Heart right ventricle (tissue), 16 donors: ENCODE measurements at regions not wholly inside any gene's neighbourhood (a gene's known extent, or its start where the extent isn't known, plus 50 kb on each side); places are given as distances from the start of the nearest gene placed in this dataset.

Source experiments
- ATAC-seq, 8 donors: fragments of 200-7000 bp; cut with Tn5 transposase; one replicate each; pipeline ENCODE4 v1.9.1; 2020; ENCODE audit warnings: mild to moderate bottlenecking in 8 of 8, moderate library complexity in 8 of 8, moderate number of reproducible peaks in 1 of 8
- DNase-seq, 2 donors: peaks; one replicate each; pipeline ENCODE4 v3.0.0-alpha.2; 2020
- H3K27ac ChIP-seq, 10 donors: fragments of 200-600 bp; sonication (generic) in 2 of 10; one replicate each; pipeline versions ENCODE4 v1.5.0 to v1.8.0; 2020 to 2022; ENCODE audit warnings: mild to moderate bottlenecking in 3 of 10
- H3K27me3 ChIP-seq, 7 donors: fragments of 200-600 bp; one replicate each; pipeline ENCODE4 v1.8.0; 2021 to 2022; ENCODE audit warnings: mild to moderate bottlenecking in 2 of 7
- H3K36me3 ChIP-seq, 9 donors: fragments of 200-600 bp; sonication (generic) in 1 of 9; one replicate each; pipeline versions ENCODE4 v1.5.0 to v1.8.0; 2020 to 2022; ENCODE audit warnings: mild to moderate bottlenecking in 2 of 9
- H3K4me1 ChIP-seq, 9 donors: fragments of 200-600 bp; sonication (generic) in 1 of 9; one replicate each; pipeline versions ENCODE4 v1.5.0 to v1.8.0; 2020 to 2022; ENCODE audit warnings: mild to moderate bottlenecking in 4 of 9
- H3K4me3 ChIP-seq, 10 donors: fragments of 200-600 bp; sonication (generic) in 2 of 10; one replicate each; pipeline versions ENCODE4 v1.5.0 to v1.8.0; 2020 to 2022; ENCODE audit warnings: mild to moderate bottlenecking in 7 of 10, moderate library complexity in 2 of 10
- H3K9me3 ChIP-seq, 11 donors: fragments of 200-600 bp in 10 of 11; sonication (generic) in 2 of 11; one replicate each; pipeline versions ENCODE4 v1.5.0 to v1.8.0; 2013 to 2022; ENCODE audit warnings: mild to moderate bottlenecking in 2 of 11, control low read depth in 1 of 11, moderate library complexity in 1 of 11
- WGBS, 2 donors: extraction: QIAGEN DNeasy Blood & Tissue Kit; methylation state at CpG; one replicate each; pipeline ENCODE4 v1.1.7; 2013; ENCODE audit warnings: inconsistent platforms in 1 of 2; 5-methylcytosine and 5-hydroxymethylcytosine counted together
- intact Hi-C, 10 donors: fragments of 100-400 bp; cut with DNase I; formaldehyde crosslinking; loops; one replicate each; pipeline versions ENCODE4 v1.11.1 to v1.14.2; 2022
- TF ChIP-seq, protein P1 (sequence below), 9 donors: fragments of 200-600 bp; sonication (generic) in 2 of 9; IDR thresholded peaks; one replicate each; pipeline versions ENCODE4 v1.5.0 to v1.8.0; 2021 to 2022; ENCODE audit warnings: antibody characterized with exemption in 9 of 9, mild to moderate bottlenecking in 5 of 9, moderate library complexity in 1 of 9
- donor health status: Arrhythmogenic right ventricular cardiomyopathy.
- donor health status: ischemic (EF 13 %, LVEDD 7.1; RV severe dilation, severe dysfunction).
- donor health status: healthy with polysubstance abuse.
- donor health status: DM: no; HTN: yes; CAD: no.
- donor health status: DM: no; HTN: no; CAD: no.
- donor health status: ischemic (EF 25% LVEDD 6.9; RV normal size, moderate dysfunction).
- donor health status: ischemic (EF 25% LVEDD 5.7; RV mildly dilated, moderate dysfunction).
- donor health status: healthy.
- donor health status: DM: yes; HTN: yes; CAD: no.
- donor health status: Ischemic cardiomyopathy.
- donor health status: ischemic (EF 35%, LVEDD 5.7; RV mildly dilated, moderate dysfunction).
- donor health status: nonischemic (EF 11% LVEDD 7.7; RV severe dilation, severe dysfunction).
- donor health status: DM: yes; HTN: yes; CAD: no.
- donor health status: PGD.
- donor health status: ischemic (EF 29% LVEDD 5.4; RV normal size, mild dysfunction).
- donor health status: nonischemic (EF 23%, LVEDD 6.1; RV moderate dilation, normal function).

- WGBS, 2 donors = 89% methylated on average over 7 of the region's 7 CpGs
- no peak for DNase-seq
- H3K4me3 ChIP-seq = no peak overlapping the region
- no peak for ATAC-seq
- intact Hi-C loops = no loop called here
- no peaks in the 10 kb centered on the region for H3K36me3 ChIP-seq
- TF ChIP-seq, protein P1, sequence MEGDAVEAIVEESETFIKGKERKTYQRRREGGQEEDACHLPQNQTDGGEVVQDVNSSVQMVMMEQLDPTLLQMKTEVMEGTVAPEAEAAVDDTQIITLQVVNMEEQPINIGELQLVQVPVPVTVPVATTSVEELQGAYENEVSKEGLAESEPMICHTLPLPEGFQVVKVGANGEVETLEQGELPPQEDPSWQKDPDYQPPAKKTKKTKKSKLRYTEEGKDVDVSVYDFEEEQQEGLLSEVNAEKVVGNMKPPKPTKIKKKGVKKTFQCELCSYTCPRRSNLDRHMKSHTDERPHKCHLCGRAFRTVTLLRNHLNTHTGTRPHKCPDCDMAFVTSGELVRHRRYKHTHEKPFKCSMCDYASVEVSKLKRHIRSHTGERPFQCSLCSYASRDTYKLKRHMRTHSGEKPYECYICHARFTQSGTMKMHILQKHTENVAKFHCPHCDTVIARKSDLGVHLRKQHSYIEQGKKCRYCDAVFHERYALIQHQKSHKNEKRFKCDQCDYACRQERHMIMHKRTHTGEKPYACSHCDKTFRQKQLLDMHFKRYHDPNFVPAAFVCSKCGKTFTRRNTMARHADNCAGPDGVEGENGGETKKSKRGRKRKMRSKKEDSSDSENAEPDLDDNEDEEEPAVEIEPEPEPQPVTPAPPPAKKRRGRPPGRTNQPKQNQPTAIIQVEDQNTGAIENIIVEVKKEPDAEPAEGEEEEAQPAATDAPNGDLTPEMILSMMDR (IDR thresholded peaks at IDR 0.05) = no peak
- peaks cover 0 to 14% (median 0%) of the 10 kb centered on the region in 7 donors for H3K27me3 ChIP-seq
- peak overlapping the region in 1 of 10 donors; percentile 52 for H3K27ac ChIP-seq
- H3K9me3 ChIP-seq = no peaks in the 10 kb centered on the region
- H3K4me1 ChIP-seq = peaks cover 0 to 24% (median 0%) of the 10 kb centered on the region in 9 donors
Measured at GRCh38 chr3:72042397-72043203, 257.7 kb upstream of the PROK2 start.

DNA sequence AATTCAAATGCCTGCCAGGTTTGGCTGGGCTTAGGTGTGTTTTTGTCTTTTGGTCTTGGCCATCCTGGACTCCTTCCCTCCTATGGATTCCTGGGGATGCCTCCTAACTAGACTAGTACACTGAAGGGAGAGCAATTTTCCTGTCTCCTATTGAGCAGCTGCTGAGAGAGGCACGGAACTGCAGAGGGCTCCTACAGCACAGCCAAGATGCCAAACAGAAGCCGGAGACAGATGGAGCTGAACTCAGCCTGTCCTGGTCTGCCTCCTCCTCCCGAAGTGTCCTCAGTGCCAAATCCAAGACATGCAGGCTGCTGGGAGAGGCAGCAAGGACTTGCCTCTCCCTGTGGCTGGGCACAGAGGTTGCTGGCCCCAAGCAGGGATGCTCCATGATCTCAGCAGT lies 256.6 kb upstream of the PROK2 start:
- H3K27me3 ChIP-seq = peaks cover 0 to 14% (median 0%) of the 10 kb centered on the region in 7 donors
- H3K36me3 ChIP-seq = no peaks in the 10 kb centered on the region
- 32 to 37% methylated on average over 3 of the region's 3 CpGs for WGBS, 2 donors
- DNase-seq (no peak), ATAC-seq (peak in 4 of 8 donors; percentile 42 to 57 (median 46))
- intact Hi-C loops = no loop called here
- no peak overlapping the region for H3K4me3 ChIP-seq
- H3K9me3 ChIP-seq = no peaks in the 10 kb centered on the region
- no peak overlapping the region for H3K27ac ChIP-seq
- TF ChIP-seq, protein P1 (IDR thresholded peaks at IDR 0.05) = peak in 1 of 9 donors; percentile 14
- peaks cover 0 to 24% (median 0%) of the 10 kb centered on the region in 9 donors for H3K4me1 ChIP-seq

GRCh38 chr3:72041076-72041475 lies 256.1 kb upstream of the PROK2 start:
- peaks cover 0 to 14% (median 0%) of the 10 kb centered on the region in 7 donors for H3K27me3 ChIP-seq
- H3K36me3 ChIP-seq = no peaks in the 10 kb centered on the region
- no peak overlapping the region for H3K27ac ChIP-seq
- H3K4me3 ChIP-seq = no peak overlapping the region
- WGBS, 2 donors = 70 to 75% methylated on average over 4 of the region's 4 CpGs
- intact Hi-C loops = no loop called here
- H3K4me1 ChIP-seq = peaks cover 0 to 24% (median 0%) of the 10 kb centered on the region in 9 donors
- DNase-seq (no peak), ATAC-seq (no peak)
- H3K9me3 ChIP-seq = no peaks in the 10 kb centered on the region
- TF ChIP-seq, protein P1 (IDR thresholded peaks at IDR 0.05) = no peak

GRCh38 chr3:72039677-72040076 lies 254.7 kb upstream of the PROK2 start:
- H3K9me3 ChIP-seq = no peaks in the 10 kb centered on the region
- H3K4me3 ChIP-seq = no peak overlapping the region
- ATAC-seq (no peak), DNase-seq (no peak)
- TF ChIP-seq, protein P1 (IDR thresholded peaks at IDR 0.05) = no peak
- H3K36me3 ChIP-seq = no peaks in the 10 kb centered on the region
- intact Hi-C loops = no loop called here
- peaks cover 0 to 24% (median 0%) of the 10 kb centered on the region in 9 donors for H3K4me1 ChIP-seq
- H3K27me3 ChIP-seq = peaks cover 0 to 14% (median 0%) of the 10 kb centered on the region in 7 donors
- WGBS, 2 donors = 96% methylated on average over 6 of the region's 6 CpGs
- H3K27ac ChIP-seq = no peak overlapping the region
